ENCODE measurements at regions not wholly inside any gene's neighbourhood (a gene's known extent, or its start where the extent isn't known, plus 50 kb on each side); places are given as distances from the start of the nearest gene placed in this dataset.

DNA sequence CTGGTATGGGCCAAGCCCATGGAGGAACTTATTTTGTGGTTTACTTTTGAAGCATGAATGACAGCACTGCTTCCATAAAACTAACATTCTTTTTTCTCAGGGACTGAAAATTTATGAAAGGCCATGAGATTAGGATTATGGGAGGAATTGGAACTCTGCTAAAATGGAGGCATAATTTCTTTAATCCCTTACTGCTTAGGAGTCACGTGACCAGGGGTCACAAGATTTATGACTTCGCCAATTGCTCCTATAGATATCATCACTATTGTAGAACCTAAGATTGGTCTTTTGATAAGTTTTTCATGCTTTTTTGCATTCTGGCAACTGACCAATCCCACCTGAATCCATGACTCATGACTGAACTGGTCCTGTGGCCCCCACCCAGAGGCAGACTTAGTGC lies 495.7 kb upstream of the VRK2 start:
- no peak for DNase-seq (ENCODE audit: extremely low read depth, low read depth)
- TF ChIP-seq, protein P1, sequence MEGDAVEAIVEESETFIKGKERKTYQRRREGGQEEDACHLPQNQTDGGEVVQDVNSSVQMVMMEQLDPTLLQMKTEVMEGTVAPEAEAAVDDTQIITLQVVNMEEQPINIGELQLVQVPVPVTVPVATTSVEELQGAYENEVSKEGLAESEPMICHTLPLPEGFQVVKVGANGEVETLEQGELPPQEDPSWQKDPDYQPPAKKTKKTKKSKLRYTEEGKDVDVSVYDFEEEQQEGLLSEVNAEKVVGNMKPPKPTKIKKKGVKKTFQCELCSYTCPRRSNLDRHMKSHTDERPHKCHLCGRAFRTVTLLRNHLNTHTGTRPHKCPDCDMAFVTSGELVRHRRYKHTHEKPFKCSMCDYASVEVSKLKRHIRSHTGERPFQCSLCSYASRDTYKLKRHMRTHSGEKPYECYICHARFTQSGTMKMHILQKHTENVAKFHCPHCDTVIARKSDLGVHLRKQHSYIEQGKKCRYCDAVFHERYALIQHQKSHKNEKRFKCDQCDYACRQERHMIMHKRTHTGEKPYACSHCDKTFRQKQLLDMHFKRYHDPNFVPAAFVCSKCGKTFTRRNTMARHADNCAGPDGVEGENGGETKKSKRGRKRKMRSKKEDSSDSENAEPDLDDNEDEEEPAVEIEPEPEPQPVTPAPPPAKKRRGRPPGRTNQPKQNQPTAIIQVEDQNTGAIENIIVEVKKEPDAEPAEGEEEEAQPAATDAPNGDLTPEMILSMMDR (IDR thresholded peaks at IDR 0.05; ENCODE audit: low read depth, low read length) = no peak

DNA sequence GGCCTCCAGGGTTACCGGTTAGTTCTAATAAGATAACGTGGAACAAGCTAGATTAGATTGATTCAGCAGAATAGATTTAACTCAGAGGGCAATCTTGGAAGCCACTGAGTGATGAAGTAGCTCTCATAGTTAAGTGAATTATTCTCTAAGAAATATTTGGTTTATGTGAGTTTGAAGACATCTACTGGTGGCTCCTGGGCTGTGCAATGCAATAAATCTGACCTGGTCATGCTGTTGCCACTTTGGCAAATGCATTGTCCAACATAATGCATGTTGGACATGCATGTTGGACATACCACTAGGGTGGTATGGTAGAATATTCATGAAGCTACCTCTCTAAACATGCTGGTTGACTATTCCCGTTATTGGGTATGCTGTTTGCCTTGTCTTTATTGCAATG lies 493.7 kb upstream of the VRK2 start:
- TF ChIP-seq, protein P1 (IDR thresholded peaks at IDR 0.05; ENCODE audit: low read depth, low read length) = no peak
- no peak for DNase-seq (ENCODE audit: extremely low read depth, low read depth)

GRCh38 chr2:57554348-57554747 lies 492.3 kb upstream of the VRK2 start:
- TF ChIP-seq, protein P1 (IDR thresholded peaks at IDR 0.05; ENCODE audit: low read depth, low read length) = no peak
- DNase-seq (ENCODE audit: extremely low read depth, low read depth) = no peak

DNA sequence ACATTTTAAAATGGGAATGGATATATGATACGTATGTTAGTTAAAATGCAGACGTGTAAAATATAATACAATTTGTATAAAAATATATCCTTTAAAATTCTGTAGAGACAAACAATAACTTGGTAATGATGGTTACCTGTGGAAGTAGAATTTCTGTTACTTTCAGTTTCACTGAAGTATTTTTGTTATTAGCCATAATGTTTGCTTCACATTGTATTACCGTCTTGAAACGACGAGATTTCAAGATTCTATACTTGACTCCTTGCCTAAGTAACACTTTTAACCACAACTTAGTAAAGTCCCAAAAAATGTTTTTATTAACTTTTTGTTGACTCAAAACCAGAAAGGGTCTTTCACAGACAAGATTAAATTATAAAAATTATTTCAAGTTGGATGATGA lies 488.3 kb upstream of the VRK2 start:
- DNase-seq (ENCODE audit: extremely low read depth, low read depth) = no peak
- TF ChIP-seq, protein P1 (IDR thresholded peaks at IDR 0.05; ENCODE audit: low read depth, low read length) = no peak

DNA sequence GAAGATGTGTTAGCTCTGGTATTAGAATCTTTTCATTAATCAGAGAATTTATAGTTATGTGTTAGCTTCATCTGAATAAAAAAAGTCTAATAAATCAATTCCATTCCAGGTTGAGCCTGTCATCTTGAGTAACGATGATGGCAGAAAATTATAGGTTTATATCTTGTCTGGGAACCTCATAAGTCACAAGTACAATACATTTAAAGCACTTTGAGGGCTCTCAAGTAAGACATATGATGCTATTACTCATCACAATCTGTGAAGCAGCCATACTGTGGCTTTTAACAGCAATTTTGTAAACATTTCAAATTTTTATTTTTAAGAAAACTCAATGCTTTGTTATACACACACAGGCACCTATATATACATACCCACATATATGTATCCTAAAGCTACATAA lies 484.1 kb upstream of the VRK2 start:
- TF ChIP-seq, protein P1 (IDR thresholded peaks at IDR 0.05; ENCODE audit: low read depth, low read length) = no peak
- no peak for DNase-seq (ENCODE audit: extremely low read depth, low read depth)

GRCh38 chr2:57563015-57563414 lies 483.6 kb upstream of the VRK2 start:
- TF ChIP-seq, protein P1 (IDR thresholded peaks at IDR 0.05; ENCODE audit: low read depth, low read length) = no peak

DNA sequence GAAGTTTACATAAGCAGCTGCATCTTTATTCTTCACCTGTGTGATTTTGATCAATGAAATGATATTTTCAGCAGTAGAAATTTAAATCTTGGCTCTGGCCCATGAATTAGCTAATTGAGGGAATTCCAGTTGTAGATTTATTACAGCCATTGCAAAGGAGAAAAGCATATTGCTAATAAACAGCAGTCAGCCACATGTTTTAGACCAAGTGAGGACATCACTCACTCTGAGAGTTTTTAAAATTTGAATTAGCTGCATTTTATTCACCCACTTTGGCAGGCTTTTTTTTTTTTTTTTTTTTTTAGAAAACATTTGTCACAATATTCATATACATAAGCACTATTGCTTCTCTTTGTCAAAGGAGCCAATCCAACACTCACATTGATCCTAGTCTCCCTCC lies 479.4 kb upstream of the VRK2 start:
- TF ChIP-seq, protein P1 (IDR thresholded peaks at IDR 0.05; ENCODE audit: low read depth, low read length) = no peak

More at GRCh38 chr2:57563015-57563414, 483.6 kb upstream of the VRK2 start:
- no peak for DNase-seq (ENCODE audit: extremely low read depth, low read depth)

More for the DNA sequence above, 479.4 kb upstream of the VRK2 start:
- DNase-seq (ENCODE audit: extremely low read depth, low read depth) = no peak

All from AG09319 (cell line).